IgD-negative memory B cell (primary cell): ENCODE measurements at regions not wholly inside any gene's neighbourhood (a gene's known extent, or its start where the extent isn't known, plus 50 kb on each side); places are given as distances from the start of the nearest gene placed in this dataset.
"Not testable (repeated sequence)": the region's sequence is repeated elsewhere in the genome, so short reads cannot be mapped to it uniquely, and the experiment has no call there.

ENCODE experiments used
- H3K27ac Mint-ChIP-seq, 3 donors: one replicate each; pipeline ENCODE4 v1.8.0; 2020 to 2022; ENCODE audit warnings: mild to moderate bottlenecking in 3 of 3, mixed read lengths in 3 of 3, moderate library complexity in 1 of 3
- H3K27me3 Mint-ChIP-seq: one replicate; pipeline ENCODE4 v1.8.0; 2021; ENCODE audit warnings: mixed read lengths
- H3K36me3 Mint-ChIP-seq: one replicate; pipeline ENCODE4 v1.8.0; 2020; ENCODE audit warnings: mild to moderate bottlenecking, mixed read lengths
- H3K4me1 Mint-ChIP-seq, 3 donors: one replicate each; pipeline ENCODE4 v1.8.0; 2020 to 2022; ENCODE audit warnings: mixed read lengths in 3 of 3, mild to moderate bottlenecking in 1 of 3
- H3K4me3 Mint-ChIP-seq, 4 donors: one replicate each; pipeline ENCODE4 v1.8.0; 2020 to 2022; ENCODE audit warnings: mild to moderate bottlenecking in 4 of 4, mixed read lengths in 4 of 4, moderate library complexity in 3 of 4
- H3K9me3 Mint-ChIP-seq, 3 donors: one replicate each; pipeline ENCODE4 v1.8.0; 2020 to 2021; ENCODE audit warnings: mixed read lengths in 3 of 3, mild to moderate bottlenecking in 1 of 3

GRCh38 chr1:99533909-99534637 is 111.8 kb upstream of the PALMD start:
- Mint-ChIP-seq H3K4me3 (no peak overlapping the region), H3K36me3 (no peaks in the 10 kb centered on the region), H3K27me3 (peaks cover 5% of the 10 kb centered on the region), H3K4me1 (no peaks in the 10 kb centered on the region), H3K27ac (no peak overlapping the region), H3K9me3 (no peaks in the 10 kb centered on the region)

GRCh38 chr1:99534638-99534930 is 111.3 kb upstream of the PALMD start:
- Mint-ChIP-seq H3K4me3 (no peak overlapping the region), H3K4me1 (no peaks in the 10 kb centered on the region), H3K9me3 (no peaks in the 10 kb centered on the region), H3K36me3 (no peaks in the 10 kb centered on the region), H3K27ac (no peak overlapping the region), H3K27me3 (peaks cover 3% of the 10 kb centered on the region)

GRCh38 chr1:99535470-99536164 is 110.3 kb upstream of the PALMD start:
- Mint-ChIP-seq H3K27ac (no peak overlapping the region), H3K9me3 (no peaks in the 10 kb centered on the region), H3K27me3 (peaks cover 3% of the 10 kb centered on the region), H3K36me3 (no peaks in the 10 kb centered on the region), H3K4me3 (no peak overlapping the region), H3K4me1 (no peaks in the 10 kb centered on the region)

GRCh38 chr1:99537886-99538617 is 107.9 kb upstream of the PALMD start:
- Mint-ChIP-seq H3K27ac (no peak overlapping the region), H3K4me1 (no peaks in the 10 kb centered on the region)

GRCh38 chr1:99538618-99538956 is 107.3 kb upstream of the PALMD start:
- no peaks in the 10 kb centered on the region for H3K9me3 Mint-ChIP-seq
- no peak overlapping the region for H3K27ac Mint-ChIP-seq
- H3K4me1 Mint-ChIP-seq: no peaks in the 10 kb centered on the region
- no peak overlapping the region for H3K4me3 Mint-ChIP-seq
- H3K36me3 Mint-ChIP-seq: no peaks in the 10 kb centered on the region
- no peaks in the 10 kb centered on the region for H3K27me3 Mint-ChIP-seq

More at GRCh38 chr1:99537886-99538617, 107.9 kb upstream of the PALMD start:
- H3K9me3 Mint-ChIP-seq: no peaks in the 10 kb centered on the region
- H3K36me3 Mint-ChIP-seq: no peaks in the 10 kb centered on the region
- no peak overlapping the region for H3K4me3 Mint-ChIP-seq
- H3K27me3 Mint-ChIP-seq: no peaks in the 10 kb centered on the region

GRCh38 chr1:99539131-99539530 is 106.8 kb upstream of the PALMD start:
- no peaks in the 10 kb centered on the region for H3K4me1 Mint-ChIP-seq
- no peak overlapping the region for H3K4me3 Mint-ChIP-seq
- H3K27ac Mint-ChIP-seq: no peak overlapping the region
- no peaks in the 10 kb centered on the region for H3K9me3 Mint-ChIP-seq
- H3K27me3 Mint-ChIP-seq: no peaks in the 10 kb centered on the region
- H3K36me3 Mint-ChIP-seq: no peaks in the 10 kb centered on the region

GRCh38 chr1:99540744-99541143 is 105.2 kb upstream of the PALMD start:
- Mint-ChIP-seq H3K36me3 (no peaks in the 10 kb centered on the region), H3K4me3 (no peak overlapping the region), H3K4me1 (no peaks in the 10 kb centered on the region), H3K27ac (no peak overlapping the region), H3K9me3 (no peaks in the 10 kb centered on the region), H3K27me3 (peaks cover 2% of the 10 kb centered on the region)

- peaks cover 2% of the 10 kb centered on the region for H3K27me3 Mint-ChIP-seq
- no peaks in the 10 kb centered on the region for H3K36me3 Mint-ChIP-seq
- no peak overlapping the region for H3K27ac Mint-ChIP-seq
- H3K9me3 Mint-ChIP-seq: no peaks in the 10 kb centered on the region
- H3K4me3 Mint-ChIP-seq: no peak overlapping the region
- no peaks in the 10 kb centered on the region for H3K4me1 Mint-ChIP-seq
Observed at GRCh38 chr1:99544328-99544727, 101.6 kb upstream of the PALMD start.

GRCh38 chr1:99546432-99547416 is 99.2 kb upstream of the PALMD start:
- H3K4me1 Mint-ChIP-seq: no peaks in the 10 kb centered on the region
- no peak overlapping the region for H3K27ac Mint-ChIP-seq

GRCh38 chr1:99548943-99549605 is 96.8 kb upstream of the PALMD start:
- H3K27me3 Mint-ChIP-seq: peaks cover 8% of the 10 kb centered on the region
- H3K4me3 Mint-ChIP-seq: no peak overlapping the region
- H3K4me1 Mint-ChIP-seq: no peaks in the 10 kb centered on the region
- H3K36me3 Mint-ChIP-seq: no peaks in the 10 kb centered on the region
- H3K9me3 Mint-ChIP-seq: peaks cover 0 to 2% (median 0%) of the 10 kb centered on the region in 3 donors
- no peak overlapping the region for H3K27ac Mint-ChIP-seq

More at GRCh38 chr1:99546432-99547416, 99.2 kb upstream of the PALMD start:
- Mint-ChIP-seq H3K9me3 (no peaks in the 10 kb centered on the region), H3K27me3 (peaks cover 8% of the 10 kb centered on the region), H3K4me3 (no peak overlapping the region), H3K36me3 (no peaks in the 10 kb centered on the region)

GRCh38 chr1:99550198-99550597 is 95.7 kb upstream of the PALMD start:
- Mint-ChIP-seq H3K4me1 (no peaks in the 10 kb centered on the region), H3K36me3 (no peaks in the 10 kb centered on the region), H3K27me3 (peaks cover 8% of the 10 kb centered on the region), H3K4me3 (no peak overlapping the region), H3K27ac (no peak overlapping the region), H3K9me3 (peaks cover 0 to 3% (median 2%) of the 10 kb centered on the region in 3 donors)

- Mint-ChIP-seq H3K27me3 (peaks cover 8% of the 10 kb centered on the region), H3K27ac (no peak overlapping the region), H3K9me3 (peaks cover 0 to 4% (median 2%) of the 10 kb centered on the region in 3 donors), H3K4me3 (no peak overlapping the region), H3K36me3 (no peaks in the 10 kb centered on the region), H3K4me1 (no peaks in the 10 kb centered on the region)
Observed at GRCh38 chr1:99551812-99552614, 93.9 kb upstream of the PALMD start.

- H3K4me3 Mint-ChIP-seq: no peak overlapping the region
- H3K9me3 Mint-ChIP-seq: peaks cover 0 to 4% (median 2%) of the 10 kb centered on the region in 3 donors
- no peak overlapping the region for H3K27ac Mint-ChIP-seq
- H3K27me3 Mint-ChIP-seq: peaks cover 8% of the 10 kb centered on the region
- H3K36me3 Mint-ChIP-seq: peaks cover 3% of the 10 kb centered on the region
- no peaks in the 10 kb centered on the region for H3K4me1 Mint-ChIP-seq
Observed at GRCh38 chr1:99553301-99553700, 92.6 kb upstream of the PALMD start.

GRCh38 chr1:99553819-99554218 is 92.1 kb upstream of the PALMD start:
- H3K36me3 Mint-ChIP-seq, H3K9me3 Mint-ChIP-seq, H3K4me3 Mint-ChIP-seq, H3K4me1 Mint-ChIP-seq, H3K27me3 Mint-ChIP-seq: not testable (repeated sequence)
- H3K27ac Mint-ChIP-seq: peak overlapping the region in 1 of 3 donors; percentile 74
